ENCODE measurements at regions not wholly inside any gene's neighbourhood (a gene's known extent, or its start where the extent isn't known, plus 50 kb on each side); places are given as distances from the start of the nearest gene placed in this dataset.

DNA sequence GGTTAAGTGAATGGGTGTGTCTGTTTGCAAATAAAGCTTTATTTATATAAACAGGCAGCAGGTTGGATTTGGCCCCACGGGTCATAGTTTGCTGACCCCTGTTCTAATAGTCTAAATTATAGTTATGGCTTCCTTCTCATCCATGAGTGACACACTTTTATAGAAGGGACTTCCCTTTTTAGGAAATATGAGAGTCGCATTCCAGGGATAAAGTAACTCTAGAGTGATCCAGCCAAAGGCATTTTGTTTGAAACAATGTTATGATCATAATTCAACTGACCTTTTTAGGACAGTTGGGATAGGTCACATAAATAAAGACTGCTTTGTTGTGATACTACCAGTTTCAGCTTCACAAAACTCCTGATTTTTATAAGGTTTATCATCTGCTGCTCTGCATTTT lies 87.9 kb downstream of the ALX1 start:
- Histone ChIP-seq H3K4me3 (no peak overlapping the region), H3K9me3 (no peaks in the 10 kb centered on the region), H3K4me1 (no peaks in the 10 kb centered on the region), H3K27me3 (no peaks in the 10 kb centered on the region), H3K36me3 (no peaks in the 10 kb centered on the region), H3K27ac (no peak overlapping the region)
- DNase-seq: no peak
- TF ChIP-seq, protein P1, sequence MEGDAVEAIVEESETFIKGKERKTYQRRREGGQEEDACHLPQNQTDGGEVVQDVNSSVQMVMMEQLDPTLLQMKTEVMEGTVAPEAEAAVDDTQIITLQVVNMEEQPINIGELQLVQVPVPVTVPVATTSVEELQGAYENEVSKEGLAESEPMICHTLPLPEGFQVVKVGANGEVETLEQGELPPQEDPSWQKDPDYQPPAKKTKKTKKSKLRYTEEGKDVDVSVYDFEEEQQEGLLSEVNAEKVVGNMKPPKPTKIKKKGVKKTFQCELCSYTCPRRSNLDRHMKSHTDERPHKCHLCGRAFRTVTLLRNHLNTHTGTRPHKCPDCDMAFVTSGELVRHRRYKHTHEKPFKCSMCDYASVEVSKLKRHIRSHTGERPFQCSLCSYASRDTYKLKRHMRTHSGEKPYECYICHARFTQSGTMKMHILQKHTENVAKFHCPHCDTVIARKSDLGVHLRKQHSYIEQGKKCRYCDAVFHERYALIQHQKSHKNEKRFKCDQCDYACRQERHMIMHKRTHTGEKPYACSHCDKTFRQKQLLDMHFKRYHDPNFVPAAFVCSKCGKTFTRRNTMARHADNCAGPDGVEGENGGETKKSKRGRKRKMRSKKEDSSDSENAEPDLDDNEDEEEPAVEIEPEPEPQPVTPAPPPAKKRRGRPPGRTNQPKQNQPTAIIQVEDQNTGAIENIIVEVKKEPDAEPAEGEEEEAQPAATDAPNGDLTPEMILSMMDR (IDR thresholded peaks at IDR 0.05): no peak
- TF ChIP-seq POLR2A (IDR thresholded peaks at IDR 0.05): no peak
- intact Hi-C loops (cut with DNase I; ENCODE audit: low total_unique reads): no loop called here

DNA sequence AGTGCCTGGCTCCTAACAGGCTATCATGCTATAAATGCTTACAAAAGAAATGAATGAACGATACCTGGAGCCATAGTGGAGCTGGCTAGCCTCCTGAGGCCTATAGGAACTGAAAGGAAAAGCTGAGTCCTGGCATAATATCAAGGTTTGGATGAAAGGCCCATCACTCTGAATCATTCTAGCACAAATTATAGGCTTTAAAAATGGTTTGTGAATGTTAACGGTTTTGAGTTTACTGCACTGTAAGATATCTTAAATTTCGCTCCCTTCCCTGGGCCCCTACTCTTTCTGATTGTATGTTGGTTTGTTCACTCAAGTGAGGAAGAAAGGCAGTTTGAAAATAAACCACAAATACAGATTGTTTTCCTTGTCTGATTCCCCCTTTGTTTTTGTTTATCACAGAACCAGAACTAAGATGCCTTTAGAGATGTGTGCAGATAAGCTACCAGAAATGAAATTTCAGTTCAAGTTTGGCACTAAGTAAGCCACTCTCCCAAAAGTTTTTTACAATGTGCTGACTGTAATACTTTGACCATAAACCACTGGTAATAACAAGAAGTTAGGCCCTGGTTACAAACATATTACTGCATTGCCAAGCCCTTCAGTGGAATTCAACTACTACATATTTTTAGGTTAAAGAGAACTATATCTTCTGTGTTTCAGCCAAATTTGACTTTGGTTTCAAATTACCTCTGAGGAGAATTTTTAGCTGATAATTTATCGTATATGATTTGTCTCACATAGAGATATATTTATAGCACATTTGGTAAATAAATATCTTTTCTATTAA lies 89.5 kb downstream of the ALX1 start:
- no peak overlapping the region for H3K4me3 ChIP-seq
- intact Hi-C loops (cut with DNase I; ENCODE audit: low total_unique reads): no loop called here
- no peak for DNase-seq
- no peaks in the 10 kb centered on the region for H3K9me3 ChIP-seq
- no peak overlapping the region for H3K27ac ChIP-seq
- H3K27me3 ChIP-seq: no peaks in the 10 kb centered on the region
- no peaks in the 10 kb centered on the region for H3K4me1 ChIP-seq
- H3K36me3 ChIP-seq: no peaks in the 10 kb centered on the region
- TF ChIP-seq POLR2A (IDR thresholded peaks at IDR 0.05): no peak
- TF ChIP-seq, protein P1 (IDR thresholded peaks at IDR 0.05): no peak

DNA sequence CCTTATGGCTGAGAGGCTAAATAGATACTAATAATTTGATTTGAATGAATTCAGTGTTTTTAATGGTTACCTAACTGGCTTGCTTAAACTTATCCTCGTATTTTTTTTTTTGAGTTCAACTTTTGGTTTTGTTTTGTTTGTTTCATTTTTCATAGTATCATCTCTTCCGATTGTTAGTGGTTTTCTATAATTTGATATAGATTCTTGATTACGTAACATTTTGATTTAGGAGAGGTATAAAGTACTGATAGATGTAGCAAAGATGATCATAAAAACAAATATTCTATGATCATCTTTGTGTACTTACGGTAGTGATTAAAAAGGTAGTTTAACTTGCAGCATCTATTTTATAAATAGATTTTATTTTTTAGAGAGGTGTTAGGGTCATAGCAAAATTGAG lies 93.0 kb downstream of the ALX1 start:
- DNase-seq: no peak
- no peaks in the 10 kb centered on the region for H3K4me1 ChIP-seq
- H3K27me3 ChIP-seq: no peaks in the 10 kb centered on the region
- intact Hi-C loops (cut with DNase I; ENCODE audit: low total_unique reads): no loop called here
- H3K4me3 ChIP-seq: no peak overlapping the region
- H3K9me3 ChIP-seq: no peaks in the 10 kb centered on the region
- no peaks in the 10 kb centered on the region for H3K36me3 ChIP-seq
- TF ChIP-seq, protein P1 (IDR thresholded peaks at IDR 0.05): no peak
- TF ChIP-seq POLR2A (IDR thresholded peaks at IDR 0.05): no peak
- no peak overlapping the region for H3K27ac ChIP-seq

DNA sequence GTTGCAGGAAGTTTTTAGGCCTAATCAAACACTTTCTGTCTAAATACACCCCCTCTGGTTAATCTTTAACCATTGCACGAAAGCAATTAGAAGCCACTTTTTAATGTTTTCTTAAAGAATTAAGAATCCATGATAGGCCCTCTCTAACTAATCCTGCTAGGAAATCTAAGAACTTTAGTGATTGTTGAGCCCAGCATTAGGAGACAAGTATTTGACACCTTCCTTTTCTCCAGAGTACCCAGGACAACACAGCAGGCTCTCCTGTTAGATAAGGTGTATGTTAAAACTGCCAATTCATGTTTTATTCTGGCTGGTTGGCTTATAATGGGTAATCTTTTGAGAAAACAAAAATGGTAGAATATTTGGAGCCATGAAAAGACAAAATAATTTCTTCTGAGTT lies 95.0 kb downstream of the ALX1 start:
- no peak for TF ChIP-seq POLR2A (IDR thresholded peaks at IDR 0.05)
- TF ChIP-seq, protein P1 (IDR thresholded peaks at IDR 0.05): no peak

DNA sequence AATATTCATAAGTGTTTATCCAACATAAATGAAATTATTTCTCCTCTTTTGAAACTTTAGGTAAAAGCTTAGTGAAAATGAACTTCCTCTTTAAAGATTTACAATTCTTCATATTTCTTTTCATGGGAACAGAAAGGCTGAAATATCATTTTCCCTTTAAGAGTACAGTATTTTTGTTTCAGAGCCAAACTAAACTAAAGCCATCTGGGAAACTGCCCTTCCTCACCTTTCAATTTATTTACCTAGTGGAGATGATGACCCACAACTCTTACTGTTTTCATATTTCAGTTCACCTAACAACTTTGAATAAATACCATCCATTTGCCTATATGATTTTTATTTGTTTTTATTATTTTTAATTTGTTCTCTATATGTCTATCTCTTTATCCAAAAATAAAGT lies 105.4 kb downstream of the ALX1 start:
- TF ChIP-seq POLR2A (IDR thresholded peaks at IDR 0.05): no peak
- TF ChIP-seq, protein P1 (IDR thresholded peaks at IDR 0.05): no peak
- Histone ChIP-seq H3K4me3 (no peak overlapping the region), H3K27me3 (no peaks in the 10 kb centered on the region), H3K36me3 (no peaks in the 10 kb centered on the region), H3K4me1 (no peaks in the 10 kb centered on the region), H3K27ac (no peak overlapping the region), H3K9me3 (no peaks in the 10 kb centered on the region)
- intact Hi-C loops (cut with DNase I; ENCODE audit: low total_unique reads): no loop called here
- DNase-seq: no peak

More for the DNA sequence above, 95.0 kb downstream of the ALX1 start:
- Histone ChIP-seq H3K27ac (no peak overlapping the region), H3K27me3 (no peaks in the 10 kb centered on the region), H3K9me3 (no peaks in the 10 kb centered on the region), H3K36me3 (no peaks in the 10 kb centered on the region), H3K4me3 (no peak overlapping the region), H3K4me1 (no peaks in the 10 kb centered on the region)
- DNase-seq: no peak
- intact Hi-C loops (cut with DNase I; ENCODE audit: low total_unique reads): no loop called here
